NCI-H82 treated with DMSO at 0.1 percent for 48 hours (cell line): ENCODE measurements at regions not wholly inside any gene's neighbourhood (a gene's known extent, or its start where the extent isn't known, plus 50 kb on each side); places are given as distances from the start of the nearest gene placed in this dataset.

Experiments used
- DNase-seq: peaks from one replicate; lab custom pipeline; 2025; ENCODE audit not compliant: unreplicated experiment; lab: John Stamatoyannopoulos, UW

DNA sequence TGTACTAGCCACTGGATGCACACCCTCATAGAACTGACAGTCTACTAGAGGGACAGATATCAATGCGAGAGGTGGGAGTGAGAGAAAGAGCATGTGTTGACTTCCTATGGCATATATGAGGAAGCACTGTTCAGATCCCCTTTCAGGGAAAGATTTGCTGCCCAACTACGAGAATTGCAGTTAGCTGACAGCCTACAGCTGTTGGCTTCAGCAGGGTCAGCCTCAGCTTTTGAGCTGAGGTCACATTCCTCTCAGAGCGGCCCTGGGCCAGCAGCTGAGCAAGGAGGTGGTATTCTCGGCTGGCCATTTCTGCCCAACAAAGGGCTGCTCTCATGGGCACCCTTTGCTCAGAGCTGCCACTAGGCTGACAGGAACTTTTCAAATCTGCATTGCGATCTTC, 580.2 kb downstream of the MID1IP1 start:
- no peak for DNase-seq

- no peak for DNase-seq
Measured at GRCh38 chrX:39384996-39385395, 583.7 kb downstream of the MID1IP1 start.

- DNase-seq, result no peak
Measured at GRCh38 chrX:39388730-39389129, 587.5 kb downstream of the MID1IP1 start.

- peak; percentile 12 for DNase-seq
Measured at GRCh38 chrX:39396358-39396995, 595.2 kb downstream of the MID1IP1 start.

DNA sequence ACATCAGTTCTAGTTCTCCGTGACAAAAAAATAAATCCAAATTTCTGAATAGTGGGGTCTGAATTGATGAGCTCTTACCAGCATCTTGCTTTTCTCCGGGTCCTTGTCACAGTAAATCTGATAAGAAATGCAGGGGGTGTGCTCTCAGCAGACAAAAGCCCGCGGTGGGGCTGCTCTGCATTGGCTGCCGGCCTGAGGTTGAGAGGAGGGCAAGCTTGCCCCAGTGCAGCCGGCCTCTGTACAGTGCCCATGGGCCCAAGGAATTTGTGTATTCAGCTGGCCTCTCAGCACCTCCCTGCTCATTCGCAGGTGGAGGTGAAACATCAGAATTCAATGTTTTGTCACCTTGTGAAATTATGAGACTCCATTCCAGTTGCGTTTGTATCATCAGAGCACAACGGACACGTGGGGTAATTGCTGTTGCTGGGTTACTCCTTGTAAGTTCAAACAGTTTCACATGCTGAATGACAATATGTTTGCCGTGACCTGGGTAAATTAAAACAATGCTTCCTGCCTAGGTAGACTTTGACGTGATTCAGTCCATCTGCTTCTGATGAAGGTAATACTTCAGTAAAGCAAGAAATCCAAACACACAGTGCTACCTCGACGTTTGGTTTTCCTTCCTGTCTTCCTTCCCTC, 596.4 kb downstream of the MID1IP1 start:
- DNase-seq, result no peak

- DNase-seq, result no peak
Measured at GRCh38 chrX:39398215-39398962, 597.1 kb downstream of the MID1IP1 start.

- DNase-seq, result no peak
Measured at GRCh38 chrX:39398963-39399261, 597.7 kb downstream of the MID1IP1 start.

DNA sequence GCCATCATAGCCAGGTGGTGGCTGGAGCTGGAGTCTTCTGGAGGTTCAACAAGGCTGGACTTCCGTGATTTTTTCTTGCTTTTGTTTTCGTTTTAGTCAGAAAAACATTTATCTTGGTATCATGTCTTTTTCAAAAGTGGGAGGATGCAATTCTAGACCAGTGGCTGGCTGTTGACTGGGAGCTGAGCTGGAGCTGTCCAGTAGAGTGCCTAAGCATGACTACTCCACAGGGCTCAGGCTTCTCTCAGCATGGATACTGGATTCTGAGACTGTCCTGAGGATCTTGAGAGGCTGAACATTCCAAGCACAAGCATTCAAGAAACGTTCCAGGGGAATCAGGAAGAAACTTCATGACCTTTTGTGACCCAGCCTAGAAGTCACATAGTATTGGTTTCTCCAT, 598.1 kb downstream of the MID1IP1 start:
- DNase-seq, result no peak

- no peak for DNase-seq
Measured at GRCh38 chrX:39401483-39402110, 600.3 kb downstream of the MID1IP1 start.

DNA sequence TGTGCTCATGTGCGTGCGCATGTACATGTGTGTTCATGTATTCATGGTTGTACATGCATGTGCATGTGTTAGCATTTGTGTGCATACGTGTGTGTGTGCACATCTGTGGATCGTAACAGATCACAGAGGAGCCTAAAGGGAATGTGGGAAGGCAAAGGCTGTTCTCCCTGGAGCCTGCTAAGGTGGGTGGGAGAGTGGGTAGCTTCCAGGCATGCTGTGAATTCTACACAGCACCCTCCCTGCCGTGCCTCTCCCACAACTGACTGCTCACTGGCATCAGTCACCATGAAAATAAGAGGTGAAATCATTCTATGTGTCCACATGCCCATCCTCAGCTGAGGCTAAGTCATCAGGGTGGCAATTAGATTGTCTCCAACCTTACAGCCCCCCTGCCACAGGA, 600.9 kb downstream of the MID1IP1 start:
- no peak for DNase-seq

DNA sequence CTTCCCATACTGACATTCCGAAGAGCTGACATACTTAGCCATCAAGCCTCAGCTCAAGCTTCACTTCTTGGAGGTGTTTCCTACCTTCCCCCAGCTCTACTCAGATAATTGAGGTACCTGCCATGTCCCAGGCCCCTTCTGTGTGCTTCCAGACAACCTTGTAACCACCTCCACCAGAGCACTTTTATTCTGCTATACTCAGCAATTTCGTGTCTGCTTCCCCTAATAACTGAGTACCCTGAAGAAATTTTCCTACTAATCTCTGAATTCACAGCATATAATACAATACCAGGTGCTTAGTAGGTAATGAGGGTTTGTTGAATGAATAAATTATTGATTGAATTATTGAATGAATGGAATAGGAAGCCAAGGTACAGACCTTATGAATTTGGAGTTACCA, 605.5 kb downstream of the MID1IP1 start:
- DNase-seq, result no peak

- DNase-seq, result no peak
Measured at GRCh38 chrX:39409246-39409917, 608.1 kb downstream of the MID1IP1 start.

DNA sequence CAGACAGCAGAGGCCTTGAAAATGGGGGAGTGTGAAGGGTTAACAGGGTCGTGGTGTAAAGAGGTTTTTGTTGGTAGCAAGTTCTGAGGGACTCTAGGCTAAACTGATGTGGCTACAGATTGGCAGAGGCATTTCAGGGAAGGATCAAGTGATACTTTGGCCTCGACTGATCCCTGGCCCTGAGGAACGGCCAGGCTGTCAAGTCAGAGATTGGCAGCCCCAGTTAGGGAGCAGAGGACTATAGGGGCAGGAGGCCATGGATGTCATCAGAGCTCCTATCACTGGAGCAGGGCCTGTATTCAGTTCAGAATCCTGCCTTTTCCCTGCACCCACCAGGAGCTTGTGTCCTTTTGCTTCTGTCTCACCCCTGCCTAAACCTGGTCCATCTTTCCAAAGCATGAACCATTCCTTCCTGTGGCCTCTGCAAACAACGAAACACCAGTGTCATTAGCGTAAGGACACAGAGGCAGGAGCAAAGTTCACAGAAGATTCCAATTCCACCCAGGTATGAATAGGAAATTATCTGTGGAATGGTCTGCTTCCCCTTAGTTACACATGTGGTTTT, 613.1 kb downstream of the MID1IP1 start:
- no peak for DNase-seq

DNA sequence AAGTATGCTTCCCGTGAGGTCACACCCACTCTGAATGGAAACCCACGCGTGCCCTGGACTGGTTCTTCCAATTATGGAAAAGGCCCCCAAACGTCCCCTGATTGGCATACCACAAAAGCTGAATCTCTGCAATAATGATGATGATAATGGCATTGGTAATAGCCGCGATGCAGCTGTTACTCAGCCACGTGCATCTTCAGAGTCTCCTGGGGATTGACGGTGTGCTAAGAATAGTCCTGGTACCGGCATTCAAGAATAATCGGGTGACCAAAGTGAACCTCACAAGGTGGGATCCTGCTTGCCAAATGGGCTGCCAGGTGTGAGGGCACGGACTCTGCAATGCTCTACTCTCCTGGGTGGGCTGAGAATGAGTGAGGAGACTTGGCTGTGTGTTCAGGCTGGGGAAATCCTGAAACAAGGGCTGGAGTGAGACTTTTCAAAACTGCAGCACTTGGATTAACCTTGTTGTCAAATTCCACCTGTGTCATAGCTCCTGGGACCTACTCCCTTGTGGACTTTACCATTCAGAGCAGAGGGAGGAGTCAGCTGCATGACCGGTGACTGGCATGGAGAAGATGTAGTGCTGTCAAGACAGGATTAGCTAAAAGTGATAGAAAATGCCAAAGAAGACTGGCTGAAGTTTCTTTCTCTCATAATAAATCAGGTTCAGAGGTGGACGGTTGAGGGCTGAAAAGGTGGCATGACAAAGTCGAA, 615.4 kb downstream of the MID1IP1 start:
- no peak for DNase-seq

- no peak for DNase-seq
Measured at GRCh38 chrX:39418254-39418704, 617.0 kb downstream of the MID1IP1 start.

DNA sequence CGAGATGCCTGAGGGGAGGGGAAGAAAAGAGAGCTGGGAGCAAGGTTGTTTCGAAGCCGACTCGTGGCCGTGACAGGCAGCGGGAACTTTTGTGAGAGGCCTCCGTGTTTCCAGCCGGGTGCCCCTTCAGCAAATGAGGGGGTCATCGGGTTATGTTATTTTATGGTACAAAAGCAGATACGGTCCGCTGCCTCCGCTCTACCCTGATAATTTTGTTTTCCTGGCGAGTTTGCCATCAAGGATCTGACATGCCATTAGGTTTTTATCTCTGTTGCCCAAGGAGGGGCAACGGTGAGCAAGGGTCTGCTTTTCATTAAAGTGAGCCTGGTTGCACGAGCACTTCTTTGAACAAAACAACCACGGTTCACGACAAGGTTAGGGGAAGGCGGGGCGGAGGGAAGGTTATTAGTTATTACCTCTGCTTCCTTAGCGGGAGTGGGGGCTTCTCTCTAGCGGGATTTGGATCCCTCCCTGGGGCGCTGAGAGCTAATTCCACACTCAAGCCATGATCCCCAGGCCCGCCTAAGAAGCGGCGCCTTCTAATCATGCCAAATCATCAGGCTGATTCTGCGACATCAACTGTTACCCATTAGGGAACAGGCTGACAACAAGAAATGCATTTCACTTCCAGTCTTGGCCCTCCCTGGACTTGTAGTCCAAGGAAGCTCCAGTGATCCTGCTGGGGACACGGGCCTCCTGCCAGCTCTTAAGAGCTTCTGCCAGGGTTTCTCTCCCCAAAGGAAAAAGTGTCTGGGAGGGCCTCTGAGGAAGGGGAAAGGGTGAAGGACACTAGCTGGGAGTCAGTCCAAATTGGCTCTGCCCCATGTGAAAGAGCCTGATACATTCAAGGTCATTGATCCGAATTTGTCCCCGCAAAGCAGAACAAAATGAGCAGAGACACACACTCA, 617.7 kb downstream of the MID1IP1 start:
- DNase-seq, result no peak

DNA sequence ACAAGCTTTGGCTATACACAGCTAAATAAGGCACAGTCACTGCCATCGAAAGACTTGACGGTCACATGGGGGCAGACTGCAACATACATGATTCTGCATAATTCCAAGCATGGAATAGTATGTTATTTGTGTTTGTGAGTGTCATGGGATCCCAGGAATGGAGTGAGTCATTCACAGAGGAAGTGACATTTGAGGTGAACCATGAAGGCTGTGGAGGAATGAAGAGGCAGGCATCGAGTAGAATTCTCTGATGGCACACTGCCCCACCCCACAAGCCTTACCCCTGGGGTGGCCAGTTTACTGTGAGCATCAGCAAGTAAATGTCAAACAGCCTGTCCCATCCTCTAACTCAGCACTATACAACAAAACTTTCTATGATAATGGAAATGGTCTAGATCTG, 619.7 kb downstream of the MID1IP1 start:
- no peak for DNase-seq

GRCh38 chrX:39425124-39425806, 624.0 kb downstream of the MID1IP1 start:
- no peak for DNase-seq

- DNase-seq, result no peak
Measured at GRCh38 chrX:39426101-39426500, 624.8 kb downstream of the MID1IP1 start.
